ENCODE measurements at regions not wholly inside any gene's neighbourhood (a gene's known extent, or its start where the extent isn't known, plus 50 kb on each side); places are given as distances from the start of the nearest gene placed in this dataset.

DNA sequence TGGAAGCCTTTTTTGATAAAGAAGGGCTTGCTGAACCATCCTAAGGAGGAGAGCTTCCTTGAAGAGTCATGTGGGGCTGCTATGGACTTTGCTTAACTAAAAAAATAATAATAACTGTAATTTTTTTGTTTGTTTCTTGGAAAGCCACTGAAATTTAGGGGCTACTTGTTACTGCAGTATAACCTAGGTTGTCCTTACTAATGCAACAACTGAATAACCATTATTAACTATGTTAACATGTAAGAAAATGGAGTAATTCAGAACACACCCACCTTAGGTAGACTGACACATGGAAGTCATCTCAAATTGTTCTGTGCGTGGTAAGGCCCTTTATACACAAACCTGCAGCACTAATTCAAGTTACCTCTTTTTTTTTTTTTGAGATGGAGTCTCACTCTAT, 90.9 kb upstream of the SOX4 start:
- no peaks in the 10 kb centered on the region for H3K9me3 ChIP-seq (ENCODE audit: control insufficient read depth, insufficient read depth, low read depth, low read length)
- ChIA-PET POLR2A (no interaction called here), CTCF (interaction anchor here (0.6 kb wide), 1 partner anchor 174 kb away, joined by 3 read pairs; no protein-coding TSS in a partner anchor)
- no peak overlapping the region for H3K27ac ChIP-seq (ENCODE audit: extremely low read depth, low read depth, low read length)
- H3K4me1 ChIP-seq (ENCODE audit: control insufficient read depth, insufficient read depth, low read length): peaks cover 17% of the 10 kb centered on the region
- no peaks in the 10 kb centered on the region for H3K36me3 ChIP-seq (ENCODE audit: control insufficient read depth in 2 of 2, insufficient read depth in 1 of 2, low read length in 2 of 2)
- TF ChIP-seq ZNF366 (tag by site-specific recombination; conservative IDR thresholded peaks at IDR 0.05): no peak
- TF ChIP-seq, protein P1, sequence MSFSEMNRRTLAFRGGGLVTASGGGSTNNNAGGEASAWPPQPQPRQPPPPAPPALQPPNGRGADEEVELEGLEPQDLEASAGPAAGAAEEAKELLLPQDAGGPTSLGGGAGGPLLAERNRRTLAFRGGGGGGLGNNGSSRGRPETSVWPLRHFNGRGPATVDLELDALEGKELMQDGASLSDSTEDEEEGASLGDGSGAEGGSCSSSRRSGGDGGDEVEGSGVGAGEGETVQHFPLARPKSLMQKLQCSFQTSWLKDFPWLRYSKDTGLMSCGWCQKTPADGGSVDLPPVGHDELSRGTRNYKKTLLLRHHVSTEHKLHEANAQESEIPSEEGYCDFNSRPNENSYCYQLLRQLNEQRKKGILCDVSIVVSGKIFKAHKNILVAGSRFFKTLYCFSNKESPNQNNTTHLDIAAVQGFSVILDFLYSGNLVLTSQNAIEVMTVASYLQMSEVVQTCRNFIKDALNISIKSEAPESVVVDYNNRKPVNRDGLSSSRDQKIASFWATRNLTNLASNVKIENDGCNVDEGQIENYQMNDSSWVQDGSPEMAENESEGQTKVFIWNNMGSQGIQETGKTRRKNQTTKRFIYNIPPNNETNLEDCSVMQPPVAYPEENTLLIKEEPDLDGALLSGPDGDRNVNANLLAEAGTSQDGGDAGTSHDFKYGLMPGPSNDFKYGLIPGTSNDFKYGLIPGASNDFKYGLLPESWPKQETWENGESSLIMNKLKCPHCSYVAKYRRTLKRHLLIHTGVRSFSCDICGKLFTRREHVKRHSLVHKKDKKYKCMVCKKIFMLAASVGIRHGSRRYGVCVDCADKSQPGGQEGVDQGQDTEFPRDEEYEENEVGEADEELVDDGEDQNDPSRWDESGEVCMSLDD (tag by site-specific recombination; IDR thresholded peaks at IDR 0.05): no peak
- TF ChIP-seq ZNF792 (tag by site-specific recombination; IDR thresholded peaks at IDR 0.05): no peak
- TF ChIP-seq GLIS2 (tag by site-specific recombination; IDR thresholded peaks at IDR 0.05): no peak
- TF ChIP-seq SCRT2 (tag by site-specific recombination; IDR thresholded peaks at IDR 0.05): no peak
- TF ChIP-seq, protein P2, sequence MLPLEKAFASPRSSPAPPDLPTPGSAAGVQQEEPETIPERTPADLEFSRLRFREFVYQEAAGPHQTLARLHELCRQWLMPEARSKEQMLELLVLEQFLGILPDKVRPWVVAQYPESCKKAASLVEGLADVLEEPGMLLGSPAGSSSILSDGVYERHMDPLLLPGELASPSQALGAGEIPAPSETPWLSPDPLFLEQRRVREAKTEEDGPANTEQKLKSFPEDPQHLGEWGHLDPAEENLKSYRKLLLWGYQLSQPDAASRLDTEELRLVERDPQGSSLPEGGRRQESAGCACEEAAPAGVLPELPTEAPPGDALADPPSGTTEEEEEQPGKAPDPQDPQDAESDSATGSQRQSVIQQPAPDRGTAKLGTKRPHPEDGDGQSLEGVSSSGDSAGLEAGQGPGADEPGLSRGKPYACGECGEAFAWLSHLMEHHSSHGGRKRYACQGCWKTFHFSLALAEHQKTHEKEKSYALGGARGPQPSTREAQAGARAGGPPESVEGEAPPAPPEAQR (tag by site-specific recombination; IDR thresholded peaks at IDR 0.05): no peak
- TF ChIP-seq PRDM10 (tag by site-specific recombination; IDR thresholded peaks at IDR 0.05): no peak
- TF ChIP-seq ZNF274 (IDR thresholded peaks at IDR 0.05; ENCODE audit: low read length): no peak
- no peak for TF ChIP-seq ZNF274 (tag by site-specific recombination; IDR thresholded peaks at IDR 0.05; ENCODE audit: borderline replicate concordance)
- TF ChIP-seq ZBTB1 (tag by site-specific recombination; IDR thresholded peaks at IDR 0.05): no peak
- TF ChIP-seq ZNF350 (tag by site-specific recombination; IDR thresholded peaks at IDR 0.05): no peak
- TF ChIP-seq ZNF488 (tag by site-specific recombination; IDR thresholded peaks at IDR 0.05): no peak
- TF ChIP-seq ZBTB44 (tag by site-specific recombination; IDR thresholded peaks at IDR 0.05): no peak
- H3K4me3 ChIP-seq (ENCODE audit: low read depth, low read length): no peak overlapping the region

GRCh38 chr6:21504790-21505189, 88.8 kb upstream of the SOX4 start:
- Histone ChIP-seq H3K4me3 (ENCODE audit: low read depth, low read length) (no peak overlapping the region), H3K4me1 (ENCODE audit: control insufficient read depth, insufficient read depth, low read length) (peaks cover 13% of the 10 kb centered on the region), H3K9me3 (ENCODE audit: control insufficient read depth, insufficient read depth, low read depth, low read length) (no peaks in the 10 kb centered on the region), H3K36me3 (ENCODE audit: control insufficient read depth in 2 of 2, insufficient read depth in 1 of 2, low read length in 2 of 2) (no peaks in the 10 kb centered on the region), H3K27ac (ENCODE audit: extremely low read depth, low read depth, low read length) (no peak overlapping the region)
- CTCF ChIA-PET: interaction anchor here (0.6 kb wide), 1 partner anchor 10 kb away, joined by 3 read pairs; no protein-coding TSS in a partner anchor
- TF ChIP-seq ZNF549 (tag by site-specific recombination; IDR thresholded peaks at IDR 0.05) (no peak), ZNF398 (tag by site-specific recombination; IDR thresholded peaks at IDR 0.05) (no peak), ZNF138 (tag by site-specific recombination; IDR thresholded peaks at IDR 0.05; ENCODE audit: borderline replicate concordance) (no peak), ZNF555 (tag by site-specific recombination; conservative IDR thresholded peaks at IDR 0.05) (no peak), ZNF548 (tag by site-specific recombination; IDR thresholded peaks at IDR 0.05) (no peak), ZNF664 (tag by site-specific recombination; IDR thresholded peaks at IDR 0.05) (no peak)
- POLR2A ChIA-PET: no interaction called here
